GM10266 (cell line): ENCODE measurements at regions not wholly inside any gene's neighbourhood (a gene's known extent, or its start where the extent isn't known, plus 50 kb on each side); places are given as distances from the start of the nearest gene placed in this dataset.

Source experiments
- DNase-seq: peaks from one replicate; pipeline ENCODE4 v3.0.0; 2012; ENCODE audit errors: extremely low spot score
- CTCF ChIP-seq: IDR thresholded peaks from 2 replicates; pipeline ENCODE4 v1.5.1; 2012; ENCODE audit warnings: mild to moderate bottlenecking, low read depth; ENCODE audit not compliant: control insufficient read depth, insufficient read depth; ENCODE audit errors: missing control alignments

- no peak for TF ChIP-seq CTCF
- no peak for DNase-seq
Observed at GRCh38 chr2:65551528-65551927, 119.1 kb upstream of the SPRED2 start.

GRCh38 chr2:65550246-65550645 is 117.8 kb upstream of the SPRED2 start:
- DNase-seq: no peak
- no peak for TF ChIP-seq CTCF

GRCh38 chr2:65549631-65550030 is 117.2 kb upstream of the SPRED2 start:
- no peak for DNase-seq

GRCh38 chr2:65549257-65549627 is 116.8 kb upstream of the SPRED2 start:
- DNase-seq: no peak
- TF ChIP-seq CTCF: no peak

More at GRCh38 chr2:65549631-65550030, 117.2 kb upstream of the SPRED2 start:
- no peak for TF ChIP-seq CTCF

- no peak for TF ChIP-seq CTCF
- DNase-seq: no peak
Observed at GRCh38 chr2:65548576-65549256, 116.3 kb upstream of the SPRED2 start.

- TF ChIP-seq CTCF: no peak
- no peak for DNase-seq
Observed at GRCh38 chr2:65548064-65548463, 115.7 kb upstream of the SPRED2 start.

GRCh38 chr2:65545837-65546805 is 113.7 kb upstream of the SPRED2 start:
- no peak for TF ChIP-seq CTCF
- no peak for DNase-seq
